ENCODE measurements at regions not wholly inside any gene's neighbourhood (a gene's known extent, or its start where the extent isn't known, plus 50 kb on each side); places are given as distances from the start of the nearest gene placed in this dataset.

DNA sequence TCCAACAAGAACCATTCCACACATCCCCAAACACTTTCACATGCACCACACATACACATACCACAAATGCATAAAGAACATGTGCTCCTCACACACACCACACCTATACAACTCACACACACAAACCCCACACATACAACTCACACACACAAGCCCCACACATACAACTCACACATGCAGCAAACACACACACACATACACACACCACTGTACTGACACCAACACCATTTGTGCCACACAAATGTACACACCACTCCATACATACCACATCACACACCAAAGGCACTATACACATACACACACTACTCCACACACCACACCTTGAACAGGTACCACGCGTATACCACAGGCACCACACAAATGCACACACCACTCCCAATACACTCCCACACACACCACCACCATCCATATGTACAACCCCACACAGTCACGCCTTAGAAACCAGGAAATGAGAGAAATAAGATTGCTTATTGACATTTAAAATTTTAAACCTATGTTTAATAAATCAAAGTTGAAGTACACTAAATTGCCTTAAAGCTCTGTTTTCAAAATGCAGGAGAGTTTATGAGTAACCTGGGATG lies 107.4 kb downstream of the ARL4A start:
- no peak for TF ChIP-seq CTCF (IDR thresholded peaks at IDR 0.05; ENCODE audit: insufficient read depth, low read length, poor library complexity, severe bottlenecking)
- TF ChIP-seq EZH2phosphoT487 (conservative IDR thresholded peaks at IDR 0.05; ENCODE audit: low read length) = no peak

Data from SU-DHL-6 (cell line).